SK-N-SH treated with all-trans-retinoic acid at 6 μM for 48 hours (cell line): ENCODE measurements at regions not wholly inside any gene's neighbourhood (a gene's known extent, or its start where the extent isn't known, plus 50 kb on each side); places are given as distances from the start of the nearest gene placed in this dataset.

Experiments used
- BACH2 ChIP-seq: fragments of 250-450 bp; sonication (Bioruptor Pico); IDR thresholded peaks from 2 replicates; pipeline ENCODE4 v1.9.0; 2021; ENCODE audit warnings: mild to moderate bottlenecking, borderline replicate concordance
- CSDC2 ChIP-seq: fragments of 250-450 bp; sonication (Bioruptor Pico); IDR thresholded peaks from 2 replicates; pipeline ENCODE4 v1.5.0; 2020; ENCODE audit warnings: mild to moderate bottlenecking, moderate library complexity
- ISL1 ChIP-seq: fragments of 250-450 bp; sonication (Bioruptor Pico); IDR thresholded peaks from 2 replicates; pipeline ENCODE4 v2.1.2; 2022; ENCODE audit warnings: mild to moderate bottlenecking, moderate library complexity
- ZFP3 ChIP-seq: fragments of 250-450 bp; sonication (Bioruptor Pico); IDR thresholded peaks from 2 replicates; pipeline ENCODE4 v1.5.0; 2020; ENCODE audit warnings: mild to moderate bottlenecking, moderate library complexity
- ZFP30 ChIP-seq: fragments of 450-650 bp; formaldehyde crosslinking; IDR thresholded peaks from 2 replicates; pipeline ENCODE4 v1.5.0; 2022; ENCODE audit warnings: mild to moderate bottlenecking, moderate library complexity
- TF ChIP-seq, protein P1 (sequence below): fragments of 250-450 bp; sonication (Bioruptor Pico); IDR thresholded peaks from 2 replicates; pipeline ENCODE4 v1.5.1; 2020; ENCODE audit warnings: low read depth, mild to moderate bottlenecking, moderate library complexity
- TF ChIP-seq, protein P2 (sequence below): fragments of 250-450 bp; sonication (Bioruptor Pico); IDR thresholded peaks from 2 replicates; pipeline ENCODE4 v1.8.0; 2021; ENCODE audit warnings: low read depth, mild to moderate bottlenecking, moderate library complexity, borderline replicate concordance

DNA sequence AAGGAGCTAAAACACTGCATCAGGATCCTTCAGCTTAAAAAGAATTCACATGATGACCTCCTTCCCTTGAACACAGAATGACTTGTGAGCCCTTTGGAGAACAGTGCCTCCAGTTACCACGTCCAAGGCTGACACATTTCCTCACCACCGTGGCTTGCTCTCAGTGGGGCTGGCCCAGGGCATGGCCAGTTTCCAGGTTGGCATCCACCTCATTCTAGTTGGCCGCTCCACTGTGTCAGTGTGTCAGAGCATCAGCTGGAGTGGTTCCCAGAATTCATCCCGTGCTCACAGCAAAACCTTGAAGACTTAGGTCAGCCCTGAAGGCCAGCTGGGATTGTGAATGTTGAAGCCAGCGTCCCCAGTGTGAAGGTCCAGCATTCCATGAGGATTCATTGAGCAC is 158.5 kb downstream of the INSIG2 start:
- TF ChIP-seq, protein P1, sequence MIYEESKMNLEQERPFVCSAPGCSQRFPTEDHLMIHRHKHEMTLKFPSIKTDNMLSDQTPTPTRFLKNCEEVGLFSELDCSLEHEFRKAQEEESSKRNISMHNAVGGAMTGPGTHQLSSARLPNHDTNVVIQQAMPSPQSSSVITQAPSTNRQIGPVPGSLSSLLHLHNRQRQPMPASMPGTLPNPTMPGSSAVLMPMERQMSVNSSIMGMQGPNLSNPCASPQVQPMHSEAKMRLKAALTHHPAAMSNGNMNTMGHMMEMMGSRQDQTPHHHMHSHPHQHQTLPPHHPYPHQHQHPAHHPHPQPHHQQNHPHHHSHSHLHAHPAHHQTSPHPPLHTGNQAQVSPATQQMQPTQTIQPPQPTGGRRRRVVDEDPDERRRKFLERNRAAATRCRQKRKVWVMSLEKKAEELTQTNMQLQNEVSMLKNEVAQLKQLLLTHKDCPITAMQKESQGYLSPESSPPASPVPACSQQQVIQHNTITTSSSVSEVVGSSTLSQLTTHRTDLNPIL (CRISPR knock-in tag), result no peak
- no peak for TF ChIP-seq ZFP3 (CRISPR knock-in tag)
- TF ChIP-seq, protein P2, sequence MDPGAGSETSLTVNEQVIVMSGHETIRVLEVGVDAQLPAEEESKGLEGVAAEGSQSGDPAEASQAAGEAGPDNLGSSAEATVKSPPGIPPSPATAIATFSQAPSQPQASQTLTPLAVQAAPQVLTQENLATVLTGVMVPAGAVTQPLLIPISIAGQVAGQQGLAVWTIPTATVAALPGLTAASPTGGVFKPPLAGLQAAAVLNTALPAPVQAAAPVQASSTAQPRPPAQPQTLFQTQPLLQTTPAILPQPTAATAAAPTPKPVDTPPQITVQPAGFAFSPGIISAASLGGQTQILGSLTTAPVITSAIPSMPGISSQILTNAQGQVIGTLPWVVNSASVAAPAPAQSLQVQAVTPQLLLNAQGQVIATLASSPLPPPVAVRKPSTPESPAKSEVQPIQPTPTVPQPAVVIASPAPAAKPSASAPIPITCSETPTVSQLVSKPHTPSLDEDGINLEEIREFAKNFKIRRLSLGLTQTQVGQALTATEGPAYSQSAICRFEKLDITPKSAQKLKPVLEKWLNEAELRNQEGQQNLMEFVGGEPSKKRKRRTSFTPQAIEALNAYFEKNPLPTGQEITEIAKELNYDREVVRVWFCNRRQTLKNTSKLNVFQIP (CRISPR knock-in tag), result no peak
- no peak for TF ChIP-seq CSDC2
- no peak for TF ChIP-seq ZFP30
- no peak for TF ChIP-seq ISL1 (CRISPR knock-in tag)
- no peak for TF ChIP-seq BACH2 (CRISPR knock-in tag)
